LNCAP (cell line): ENCODE measurements at regions not wholly inside any gene's neighbourhood (a gene's known extent, or its start where the extent isn't known, plus 50 kb on each side); places are given as distances from the start of the nearest gene placed in this dataset.

Experiments used
- CTCF ChIP-seq: fragments of 450-650 bp; IDR thresholded peaks from 2 replicates; pipeline ENCODE4 v1.5.1; 2017; ENCODE audit warnings: mild to moderate bottlenecking

DNA sequence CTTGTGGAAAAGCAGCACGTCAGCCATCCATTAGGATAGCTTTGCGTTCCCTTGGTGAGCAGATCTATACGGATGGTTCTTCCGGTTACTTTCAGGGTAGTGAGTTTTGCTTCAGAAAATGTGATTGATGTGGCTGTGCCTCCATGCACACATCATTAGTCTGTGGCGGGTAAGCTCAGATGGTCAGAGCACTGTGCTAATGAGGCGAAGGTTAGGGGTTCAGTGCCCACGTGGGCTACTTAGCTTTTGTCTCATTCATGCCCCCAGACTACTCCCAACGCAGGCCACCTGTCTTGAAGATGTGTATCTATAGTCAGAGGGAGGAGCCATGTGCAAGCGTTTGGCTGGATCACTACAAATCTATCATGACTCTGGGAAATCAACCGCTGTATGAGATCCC lies 322.8 kb upstream of the POU3F3 start:
- TF ChIP-seq CTCF, result no peak

- TF ChIP-seq CTCF, result no peak
Observed at GRCh38 chr2:104537116-104537515, 316.8 kb upstream of the POU3F3 start.

DNA sequence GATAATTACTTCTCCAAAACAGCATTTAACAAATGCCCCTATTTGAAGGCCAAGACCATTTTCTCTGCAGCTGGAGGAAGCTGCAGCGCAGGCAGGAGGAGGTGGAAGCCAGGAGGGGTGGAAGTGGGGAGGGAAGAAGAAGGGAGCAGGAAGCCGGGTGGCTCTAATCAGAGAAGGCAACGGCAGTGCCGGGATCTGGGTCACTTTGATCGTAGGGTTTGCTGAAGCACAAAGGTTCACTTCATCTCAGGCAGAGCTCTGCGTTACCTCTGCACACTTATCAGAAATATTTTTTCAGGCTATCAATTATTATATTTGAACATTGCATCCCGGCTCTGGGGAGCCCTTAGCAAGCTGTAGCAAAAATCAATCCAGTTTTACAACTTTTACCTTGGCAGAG lies 315.8 kb upstream of the POU3F3 start:
- no peak for TF ChIP-seq CTCF

DNA sequence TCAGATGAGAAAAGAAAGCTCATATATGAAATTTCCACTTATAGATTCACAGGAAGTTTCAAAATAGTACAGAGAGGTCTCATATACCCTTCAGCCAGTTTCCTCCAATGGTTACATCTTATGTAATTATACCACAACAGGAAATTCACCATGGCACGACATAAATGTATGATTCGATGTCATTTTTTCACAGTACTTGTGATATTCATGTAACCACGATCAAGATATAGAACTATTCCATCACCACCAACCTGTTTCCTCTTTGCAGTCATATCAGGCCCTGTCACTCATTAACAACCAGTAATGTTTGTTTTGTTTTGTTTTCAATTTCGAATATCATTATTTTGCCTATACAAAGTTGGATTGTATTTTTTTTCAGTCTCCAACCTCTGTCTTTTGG lies 314.3 kb upstream of the POU3F3 start:
- no peak for TF ChIP-seq CTCF

- TF ChIP-seq CTCF, result no peak
Observed at GRCh38 chr2:104545055-104545454, 308.9 kb upstream of the POU3F3 start.

GRCh38 chr2:104546537-104546936 lies 307.4 kb upstream of the POU3F3 start:
- TF ChIP-seq CTCF, result no peak

- TF ChIP-seq CTCF, result no peak
Observed at GRCh38 chr2:104547221-104547620, 306.7 kb upstream of the POU3F3 start.

DNA sequence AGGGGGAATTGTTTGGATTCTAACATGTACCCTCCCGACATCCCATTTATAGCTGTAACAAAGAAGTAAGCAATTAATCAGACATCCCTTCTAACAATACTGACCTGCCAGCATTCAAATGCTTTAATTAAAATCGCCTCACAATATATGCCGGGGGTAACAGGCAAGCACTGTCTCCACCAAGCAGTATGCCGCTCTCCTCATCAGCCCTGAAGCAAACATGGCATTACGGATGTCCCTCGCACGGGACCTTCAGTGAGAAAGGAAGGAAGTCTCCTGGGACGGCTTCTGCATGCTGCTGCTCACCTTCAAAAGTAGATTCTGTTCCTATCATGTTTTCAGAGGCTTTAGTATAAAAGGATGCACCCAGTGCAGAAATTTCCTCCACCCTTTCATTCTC lies 292.7 kb upstream of the POU3F3 start:
- TF ChIP-seq CTCF, result no peak
